H1 (cell line): ENCODE measurements at regions not wholly inside any gene's neighbourhood (a gene's known extent, or its start where the extent isn't known, plus 50 kb on each side); places are given as distances from the start of the nearest gene placed in this dataset.

Experiments
- CTBP2 ChIP-seq: IDR thresholded peaks from 2 replicates; pipeline ENCODE4 v1.7.0; 2011; ENCODE audit warnings: borderline replicate concordance, mild to moderate bottlenecking, moderate library complexity, mixed read lengths, low read length; ENCODE audit not compliant: insufficient read depth, insufficient read length
- KDM5A ChIP-seq: fragments of 200-600 bp; IDR thresholded peaks from 2 replicates; pipeline ENCODE4 v1.7.1; 2012; ENCODE audit warnings: mild to moderate bottlenecking, low read length, inconsistent platforms, mixed read lengths
- POU5F1 ChIP-seq: IDR thresholded peaks from 2 replicates; pipeline ENCODE4 v1.6.1; 2011; ENCODE audit warnings: low read depth, mild to moderate bottlenecking, low read length, moderate library complexity

DNA sequence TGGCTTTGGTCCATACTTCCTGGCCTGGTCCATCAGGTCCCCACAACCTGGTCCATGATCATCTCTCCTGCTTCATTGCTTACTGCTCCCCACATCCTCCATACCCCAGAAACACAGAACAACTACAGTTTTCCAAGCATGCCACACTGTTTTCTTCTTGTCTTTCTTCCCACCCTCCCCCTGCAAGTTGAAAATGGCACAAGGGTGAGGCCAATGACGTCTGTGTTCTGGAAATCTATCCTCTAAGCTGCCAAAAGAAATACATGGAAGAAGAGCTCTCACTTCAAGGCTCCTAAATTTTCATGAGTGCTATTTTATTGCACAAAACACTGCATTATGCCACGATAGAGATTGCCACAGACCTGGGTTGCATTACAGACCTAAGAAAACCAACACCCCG lies 404.4 kb downstream of the VPS13C start (continued):
- TF ChIP-seq CTBP2 = no peak
- no peak for TF ChIP-seq KDM5A
- no peak for TF ChIP-seq POU5F1
